H1 (cell line): ENCODE measurements at regions not wholly inside any gene's neighbourhood (a gene's known extent, or its start where the extent isn't known, plus 50 kb on each side); places are given as distances from the start of the nearest gene placed in this dataset.

Source experiments
- CTCF ChIA-PET: fragments of 300-600 bp; sonication (Branson Sonifier 250); formaldehyde crosslinking; loops from one replicate; lab custom pipeline; 2021; ENCODE audit not compliant: partially characterized antibody; lab: Charles Lee
- POLR2A ChIA-PET: fragments of 300-600 bp; sonication (Branson Sonifier 250); formaldehyde crosslinking; loops from one replicate; lab custom pipeline; 2021; ENCODE audit warnings: inconsistent platforms; ENCODE audit not compliant: partially characterized antibody; lab: Charles Lee
- DNase-seq, 2 experiments: peaks; one replicate each; pipeline versions ENCODE4 v3.0.0 to v3.0.0-alpha.2; 2010 to 2022; ENCODE audit warnings: low spot score in 2 of 2, low read depth in 1 of 2, mixed read lengths in 1 of 2
- FAIRE-seq: peaks from 2 replicates; lab custom pipeline; 2011; peaks lifted over from hg19 to GRCh38; lab: Jason Lieb, UNC
- H2AFZ ChIP-seq: 2 replicates; pipeline ENCODE4 v1.8.1; 2012; ENCODE audit warnings: low read length, inconsistent platforms
- H2AK5ac ChIP-seq: 2 replicates; pipeline ENCODE4 v1.6.1; 2013; ENCODE audit warnings: low read depth, low read length
- H2BK120ac ChIP-seq: replicated peaks from 2 replicates; pipeline ENCODE3; 2013; ENCODE audit warnings: low read depth, low read length, inconsistent platforms
- H2BK12ac ChIP-seq: 2 replicates; pipeline ENCODE4 v1.6.1; 2013; ENCODE audit warnings: low read depth, low read length
- H2BK15ac ChIP-seq: 2 replicates; pipeline ENCODE4 v1.6.1; 2013; ENCODE audit warnings: low read length
- H2BK20ac ChIP-seq: 2 replicates; pipeline ENCODE4 v1.6.1; 2013; ENCODE audit warnings: low read length
- H2BK5ac ChIP-seq: 2 replicates; pipeline ENCODE4 v1.6.1; 2013; ENCODE audit warnings: low read depth, low read length
- H3K14ac ChIP-seq: 2 replicates; pipeline ENCODE4 v1.6.1; 2013; ENCODE audit warnings: inconsistent platforms; ENCODE audit not compliant: insufficient read length
- H3K18ac ChIP-seq: 2 replicates; pipeline ENCODE4 v1.6.1; 2013; ENCODE audit warnings: low read length; ENCODE audit errors: extremely low read depth
- H3K23ac ChIP-seq: 2 replicates; pipeline ENCODE4 v1.6.1; 2013; ENCODE audit warnings: inconsistent platforms; ENCODE audit not compliant: insufficient read length
- H3K23me2 ChIP-seq: 2 replicates; pipeline ENCODE4 v1.6.1; 2013; ENCODE audit warnings: low read depth, low read length
- H3K27ac ChIP-seq: 2 replicates; pipeline ENCODE4 v1.6.1; 2011; ENCODE audit warnings: low read depth, low read length, inconsistent platforms
- H3K27me3 ChIP-seq, 4 experiments: replicated peaks in 1 of 4; 1 replicate in 1 of 4; 2 replicates in 3 of 4; pipeline versions ENCODE4 v1.6.1 to v1.8.1; 2011 to 2013; ENCODE audit warnings: low read length in 3 of 4, mild to moderate bottlenecking in 3 of 4, inconsistent platforms in 2 of 4, mixed read lengths in 2 of 4, moderate library complexity in 1 of 4; ENCODE audit not compliant: control insufficient read depth in 3 of 4, insufficient read depth in 3 of 4; ENCODE audit errors: extremely low read depth in 1 of 4
- H3K36me3 ChIP-seq, 4 experiments: 2 replicates each; pipeline versions ENCODE4 v1.6.1 to v1.8.1; 2011 to 2013; ENCODE audit warnings: mild to moderate bottlenecking in 4 of 4, low read length in 3 of 4, moderate library complexity in 2 of 4, control low read depth in 1 of 4, inconsistent platforms in 1 of 4; ENCODE audit not compliant: insufficient read depth in 4 of 4, control insufficient read depth in 2 of 4
- H3K4ac ChIP-seq: replicated peaks from 2 replicates; pipeline ENCODE3; 2013; ENCODE audit warnings: low read length, low read depth, mixed read lengths, inconsistent platforms; ENCODE audit not compliant: insufficient read length
- H3K4me1 ChIP-seq, 4 experiments: replicated peaks in 1 of 4; 1 replicate in 1 of 4; 2 replicates in 3 of 4; pipeline versions ENCODE4 v1.6.1 to v1.8.1; 2011 to 2013; ENCODE audit warnings: low read length in 3 of 4, inconsistent platforms in 2 of 4, mixed read lengths in 1 of 4; ENCODE audit not compliant: insufficient read depth in 4 of 4, control insufficient read depth in 3 of 4
- H3K4me2 ChIP-seq, 2 experiments: 2 replicates each; pipeline versions ENCODE4 v1.6.1 to v1.8.1; 2011 to 2013; ENCODE audit warnings: low read depth in 2 of 2, low read length in 2 of 2, control low read depth in 1 of 2, inconsistent platforms in 1 of 2, mild to moderate bottlenecking in 1 of 2; ENCODE audit not compliant: insufficient read depth in 1 of 2
- H3K4me3 ChIP-seq, 4 experiments: fragments of 200-600, 300-600 bp in 1 of 4; sonication (generic), shearing (Covaris generic), sonication (Bioruptor Twin) in 1 of 4; 2 replicates each; pipeline versions ENCODE4 v1.5.1 to v1.8.1; 2011 to 2016; ENCODE audit warnings: low read length in 4 of 4, low read depth in 3 of 4, control low read depth in 2 of 4, inconsistent platforms in 2 of 4, mild to moderate bottlenecking in 2 of 4, mixed read lengths in 1 of 4, moderate library complexity in 1 of 4; ENCODE audit not compliant: insufficient read depth in 2 of 4; ENCODE audit errors: extremely low read depth in 1 of 4
- H3K56ac ChIP-seq: replicated peaks from 2 replicates; pipeline ENCODE3; 2013; ENCODE audit warnings: low read depth, mild to moderate bottlenecking, mixed read lengths, low read length, inconsistent platforms; ENCODE audit not compliant: insufficient read length
- H3K79me1 ChIP-seq: 2 replicates; pipeline ENCODE4 v1.6.1; 2013; ENCODE audit warnings: low read depth, low read length, control low read depth
- H3K79me2 ChIP-seq, 2 experiments: 2 replicates each; pipeline versions ENCODE4 v1.6.1 to v1.8.1; 2012 to 2013; ENCODE audit warnings: low read length in 2 of 2, mild to moderate bottlenecking in 2 of 2, inconsistent platforms in 1 of 2; ENCODE audit not compliant: insufficient read depth in 2 of 2, control insufficient read depth in 1 of 2
- H3K9ac ChIP-seq, 4 experiments: replicated peaks in 1 of 4; 1 replicate in 1 of 4; 2 replicates in 3 of 4; pipeline versions ENCODE4 v1.6.1 to v1.8.1; 2011 to 2013; ENCODE audit warnings: low read depth in 3 of 4, low read length in 3 of 4, control low read depth in 2 of 4, mild to moderate bottlenecking in 2 of 4, moderate library complexity in 2 of 4, inconsistent platforms in 1 of 4; ENCODE audit errors: extremely low read depth in 1 of 4
- H3K9me3 ChIP-seq, 2 experiments: 2 replicates each; pipeline versions ENCODE4 v1.6.1 to v1.8.1; 2012 to 2013; ENCODE audit warnings: mild to moderate bottlenecking in 2 of 2, moderate library complexity in 2 of 2, control low read depth in 1 of 2, inconsistent platforms in 1 of 2, low read depth in 1 of 2, low read length in 1 of 2, mixed read lengths in 1 of 2; ENCODE audit not compliant: insufficient read depth in 2 of 2
- H4K20me1 ChIP-seq, 2 experiments: replicated peaks in 1 of 2; 2 replicates each; pipeline versions ENCODE3 to v1.8.1; 2011 to 2013; ENCODE audit warnings: inconsistent platforms in 2 of 2, low read length in 2 of 2, mild to moderate bottlenecking in 1 of 2; ENCODE audit not compliant: insufficient read depth in 2 of 2, control insufficient read depth in 1 of 2
- H4K5ac ChIP-seq: 2 replicates; pipeline ENCODE4 v1.6.1; 2013; ENCODE audit warnings: low read length, low read depth, mixed read lengths, inconsistent platforms; ENCODE audit not compliant: insufficient read length
- H4K8ac ChIP-seq: 2 replicates; pipeline ENCODE4 v1.8.0; 2013; ENCODE audit warnings: mild to moderate bottlenecking, moderate library complexity, low read length, inconsistent platforms; ENCODE audit not compliant: insufficient read depth; ENCODE audit errors: extremely low read depth
- H4K91ac ChIP-seq: replicated peaks from 2 replicates; pipeline ENCODE3; 2013; ENCODE audit warnings: low read length, mixed read lengths, inconsistent platforms; ENCODE audit not compliant: insufficient read length
- BACH1 ChIP-seq: IDR thresholded peaks from 2 replicates; pipeline ENCODE4 v1.6.1; 2012; ENCODE audit warnings: low read length, improper control_type of control experiment
- E2F6 ChIP-seq: IDR thresholded peaks from 2 replicates; pipeline ENCODE4 v1.6.1; 2012; ENCODE audit warnings: inconsistent platforms
- GABPA ChIP-seq: IDR thresholded peaks from 2 replicates; pipeline ENCODE4 v1.6.1; 2011; ENCODE audit warnings: mild to moderate bottlenecking, low read length, moderate library complexity, borderline replicate concordance; ENCODE audit not compliant: insufficient read depth
- MAX ChIP-seq: IDR thresholded peaks from 2 replicates; pipeline ENCODE4 v1.6.1; 2012; ENCODE audit warnings: inconsistent platforms
- SRF ChIP-seq: IDR thresholded peaks from 2 replicates; pipeline ENCODE4 v1.6.1; 2011; ENCODE audit warnings: mild to moderate bottlenecking, low read depth, low read length, moderate library complexity

- H3K23me2 ChIP-seq, result no peaks in the 10 kb centered on the region
- no peak overlapping the region for H2AK5ac ChIP-seq
- no peak for DNase-seq
Measured at GRCh38 chr2:145356056-145356455, 836.1 kb upstream of the ZEB2 start.

More at GRCh38 chr2:145356056-145356455, 836.1 kb upstream of the ZEB2 start:
- no peak overlapping the region for H3K4ac ChIP-seq
- no peaks in the 10 kb centered on the region for H4K20me1 ChIP-seq
- H4K8ac ChIP-seq, result no peak overlapping the region
- no peak overlapping the region for H3K27ac ChIP-seq
- H2BK12ac ChIP-seq, result no peak overlapping the region
- no peak overlapping the region for H2BK15ac ChIP-seq
- ChIA-PET POLR2A (no interaction called here), CTCF (interaction anchor here (0.6 to 1.5 kb wide), 8 partner anchors 11 to 1798 kb away, joined by 3 to 7 read pairs (median 4); no protein-coding TSS in a partner anchor)
- no peak overlapping the region for H3K56ac ChIP-seq
- no peaks in the 10 kb centered on the region for H3K36me3 ChIP-seq
- H3K18ac ChIP-seq, result no peak overlapping the region
- H3K79me1 ChIP-seq, result no peaks in the 10 kb centered on the region
- H3K23ac ChIP-seq, result no peak overlapping the region
- no peak overlapping the region for H4K5ac ChIP-seq
- no peak overlapping the region for H4K91ac ChIP-seq
- H2BK5ac ChIP-seq, result no peak overlapping the region
- H3K14ac ChIP-seq, result no peak overlapping the region
- H3K9ac ChIP-seq, result no peak overlapping the region
- H3K4me1 ChIP-seq, result no peaks in the 10 kb centered on the region
- H2BK120ac ChIP-seq, result no peak overlapping the region
- FAIRE-seq, result no peak
- no peak overlapping the region for H3K4me3 ChIP-seq
- H3K9me3 ChIP-seq, result no peaks in the 10 kb centered on the region; a peak in 1 of 4 replicates
- no peak overlapping the region for H2BK20ac ChIP-seq
- no peaks in the 10 kb centered on the region for H3K27me3 ChIP-seq
- TF ChIP-seq GABPA (no peak), MAX (no peak), E2F6 (no peak), SRF (no peak), BACH1 (no peak)
- no peak overlapping the region for H2AFZ ChIP-seq
- H3K79me2 ChIP-seq, result no peaks in the 10 kb centered on the region
- no peak overlapping the region for H3K4me2 ChIP-seq
